ENCODE measurements at regions not wholly inside any gene's neighbourhood (a gene's known extent, or its start where the extent isn't known, plus 50 kb on each side); places are given as distances from the start of the nearest gene placed in this dataset.
"Not testable (repeated sequence)": the region's sequence is repeated elsewhere in the genome, so short reads cannot be mapped to it uniquely, and the experiment has no call there.

GRCh38 chr19:20287070-20287469 lies 120.1 kb downstream of the ZNF486 start:
- Histone ChIP-seq H3K9me3 (ENCODE audit: control insufficient read depth, low read length) (peaks cover 14% of the 10 kb centered on the region), H3K4me1 (ENCODE audit: control insufficient read depth, insufficient read depth, low read length) (no peaks in the 10 kb centered on the region), H3K4me3 (ENCODE audit: low read length) (no peak overlapping the region), H3K9ac (ENCODE audit: low read length) (no peak overlapping the region), H3K36me3 (ENCODE audit: control insufficient read depth, insufficient read depth, low read length, severe bottlenecking) (no peaks in the 10 kb centered on the region), H3K27me3 (replicated peaks; ENCODE audit: control insufficient read depth, insufficient read depth, low read length) (no peaks in the 10 kb centered on the region)
- DNase-seq (ENCODE audit: low read depth) = no peak

GRCh38 chr19:20285876-20286275 lies 118.9 kb downstream of the ZNF486 start:
- not testable (repeated sequence) for H3K9ac ChIP-seq (ENCODE audit: low read length)

GRCh38 chr19:20279516-20279915 lies 112.5 kb downstream of the ZNF486 start:
- H3K9me3 ChIP-seq (ENCODE audit: control insufficient read depth, low read length) = peaks cover 13% of the 10 kb centered on the region
- H3K4me3 ChIP-seq (ENCODE audit: low read length) = no peak overlapping the region
- no peaks in the 10 kb centered on the region for H3K36me3 ChIP-seq (ENCODE audit: control insufficient read depth, insufficient read depth, low read length, severe bottlenecking)
- no peaks in the 10 kb centered on the region for H3K27me3 ChIP-seq (replicated peaks; ENCODE audit: control insufficient read depth, insufficient read depth, low read length)
- DNase-seq (ENCODE audit: low read depth) = no peak
- H3K9ac ChIP-seq (ENCODE audit: low read length) = no peak overlapping the region
- H3K4me1 ChIP-seq (ENCODE audit: control insufficient read depth, insufficient read depth, low read length) = no peaks in the 10 kb centered on the region

More at GRCh38 chr19:20285876-20286275, 118.9 kb downstream of the ZNF486 start:
- not testable (repeated sequence) for H3K27me3 ChIP-seq (replicated peaks; ENCODE audit: control insufficient read depth, insufficient read depth, low read length); H3K4me1 ChIP-seq (ENCODE audit: control insufficient read depth, insufficient read depth, low read length); H3K36me3 ChIP-seq (ENCODE audit: control insufficient read depth, insufficient read depth, low read length, severe bottlenecking); DNase-seq (ENCODE audit: low read depth); H3K4me3 ChIP-seq (ENCODE audit: low read length)
- H3K9me3 ChIP-seq (ENCODE audit: control insufficient read depth, low read length) = peaks cover 14% of the 10 kb centered on the region

GRCh38 chr19:20278342-20278741 lies 111.3 kb downstream of the ZNF486 start:
- H3K4me3 ChIP-seq (ENCODE audit: low read length) = no peak overlapping the region
- H3K9ac ChIP-seq (ENCODE audit: low read length) = no peak overlapping the region
- H3K9me3 ChIP-seq (ENCODE audit: control insufficient read depth, low read length) = peaks cover 5% of the 10 kb centered on the region
- H3K4me1 ChIP-seq (ENCODE audit: control insufficient read depth, insufficient read depth, low read length) = no peaks in the 10 kb centered on the region
- no peaks in the 10 kb centered on the region for H3K36me3 ChIP-seq (ENCODE audit: control insufficient read depth, insufficient read depth, low read length, severe bottlenecking)
- peak; percentile 70 for DNase-seq (ENCODE audit: low read depth)
- no peaks in the 10 kb centered on the region for H3K27me3 ChIP-seq (replicated peaks; ENCODE audit: control insufficient read depth, insufficient read depth, low read length)

GRCh38 chr19:20276732-20277082 lies 109.7 kb downstream of the ZNF486 start:
- H3K4me3 ChIP-seq (ENCODE audit: low read length); H3K9me3 ChIP-seq (ENCODE audit: control insufficient read depth, low read length); H3K36me3 ChIP-seq (ENCODE audit: control insufficient read depth, insufficient read depth, low read length, severe bottlenecking); DNase-seq (ENCODE audit: low read depth); H3K9ac ChIP-seq (ENCODE audit: low read length); H3K27me3 ChIP-seq (replicated peaks; ENCODE audit: control insufficient read depth, insufficient read depth, low read length); H3K4me1 ChIP-seq (ENCODE audit: control insufficient read depth, insufficient read depth, low read length): not testable (repeated sequence)

GRCh38 chr19:20276011-20276731 lies 109.2 kb downstream of the ZNF486 start:
- Histone ChIP-seq H3K4me1 (ENCODE audit: control insufficient read depth, insufficient read depth, low read length) (no peaks in the 10 kb centered on the region), H3K9me3 (ENCODE audit: control insufficient read depth, low read length) (peaks cover 9% of the 10 kb centered on the region), H3K36me3 (ENCODE audit: control insufficient read depth, insufficient read depth, low read length, severe bottlenecking) (no peaks in the 10 kb centered on the region), H3K27me3 (replicated peaks; ENCODE audit: control insufficient read depth, insufficient read depth, low read length) (no peaks in the 10 kb centered on the region), H3K4me3 (ENCODE audit: low read length) (no peak overlapping the region), H3K9ac (ENCODE audit: low read length) (no peak overlapping the region)
- DNase-seq (ENCODE audit: low read depth) = no peak

GRCh38 chr19:20273951-20274570 lies 107.0 kb downstream of the ZNF486 start:
- no peak overlapping the region for H3K4me3 ChIP-seq (ENCODE audit: low read length)
- H3K9ac ChIP-seq (ENCODE audit: low read length) = no peak overlapping the region
- H3K4me1 ChIP-seq (ENCODE audit: control insufficient read depth, insufficient read depth, low read length) = no peaks in the 10 kb centered on the region
- no peaks in the 10 kb centered on the region for H3K36me3 ChIP-seq (ENCODE audit: control insufficient read depth, insufficient read depth, low read length, severe bottlenecking)
- H3K9me3 ChIP-seq (ENCODE audit: control insufficient read depth, low read length) = peaks cover 9% of the 10 kb centered on the region
- H3K27me3 ChIP-seq (replicated peaks; ENCODE audit: control insufficient read depth, insufficient read depth, low read length) = no peaks in the 10 kb centered on the region
- no peak for DNase-seq (ENCODE audit: low read depth)

GRCh38 chr19:20273376-20273775 lies 106.4 kb downstream of the ZNF486 start:
- Histone ChIP-seq H3K36me3 (ENCODE audit: control insufficient read depth, insufficient read depth, low read length, severe bottlenecking) (no peaks in the 10 kb centered on the region), H3K9ac (ENCODE audit: low read length) (no peak overlapping the region)

GRCh38 chr19:20272627-20273010 lies 105.6 kb downstream of the ZNF486 start:
- H3K9me3 ChIP-seq (ENCODE audit: control insufficient read depth, low read length); H3K27me3 ChIP-seq (replicated peaks; ENCODE audit: control insufficient read depth, insufficient read depth, low read length); H3K9ac ChIP-seq (ENCODE audit: low read length); H3K4me1 ChIP-seq (ENCODE audit: control insufficient read depth, insufficient read depth, low read length); H3K4me3 ChIP-seq (ENCODE audit: low read length); DNase-seq (ENCODE audit: low read depth); H3K36me3 ChIP-seq (ENCODE audit: control insufficient read depth, insufficient read depth, low read length, severe bottlenecking): not testable (repeated sequence)

More at GRCh38 chr19:20273376-20273775, 106.4 kb downstream of the ZNF486 start:
- Histone ChIP-seq H3K4me1 (ENCODE audit: control insufficient read depth, insufficient read depth, low read length) (no peaks in the 10 kb centered on the region), H3K9me3 (ENCODE audit: control insufficient read depth, low read length) (peaks cover 8% of the 10 kb centered on the region), H3K4me3 (ENCODE audit: low read length) (no peak overlapping the region), H3K27me3 (replicated peaks; ENCODE audit: control insufficient read depth, insufficient read depth, low read length) (no peaks in the 10 kb centered on the region)
- no peak for DNase-seq (ENCODE audit: low read depth)

- H3K36me3 ChIP-seq (ENCODE audit: control insufficient read depth, insufficient read depth, low read length, severe bottlenecking); H3K9ac ChIP-seq (ENCODE audit: low read length); DNase-seq (ENCODE audit: low read depth); H3K27me3 ChIP-seq (replicated peaks; ENCODE audit: control insufficient read depth, insufficient read depth, low read length); H3K4me3 ChIP-seq (ENCODE audit: low read length); H3K9me3 ChIP-seq (ENCODE audit: control insufficient read depth, low read length); H3K4me1 ChIP-seq (ENCODE audit: control insufficient read depth, insufficient read depth, low read length): not testable (repeated sequence)
Measured at GRCh38 chr19:20271927-20272626, 105.1 kb downstream of the ZNF486 start.

GRCh38 chr19:20271215-20271926 lies 104.4 kb downstream of the ZNF486 start:
- H3K4me3 ChIP-seq (ENCODE audit: low read length) = no peak overlapping the region
- no peaks in the 10 kb centered on the region for H3K27me3 ChIP-seq (replicated peaks; ENCODE audit: control insufficient read depth, insufficient read depth, low read length)
- peaks cover 6% of the 10 kb centered on the region for H3K9me3 ChIP-seq (ENCODE audit: control insufficient read depth, low read length)
- no peaks in the 10 kb centered on the region for H3K36me3 ChIP-seq (ENCODE audit: control insufficient read depth, insufficient read depth, low read length, severe bottlenecking)
- no peak for DNase-seq (ENCODE audit: low read depth)
- no peaks in the 10 kb centered on the region for H3K4me1 ChIP-seq (ENCODE audit: control insufficient read depth, insufficient read depth, low read length)
- H3K9ac ChIP-seq (ENCODE audit: low read length) = no peak overlapping the region

All from adipocyte (in vitro differentiated cells).